K562 (cell line): ENCODE measurements at regions not wholly inside any gene's neighbourhood (a gene's known extent, or its start where the extent isn't known, plus 50 kb on each side); places are given as distances from the start of the nearest gene placed in this dataset.

Experiments used
- ARNT ChIP-seq, 2 experiments: fragments of 450-650 bp; IDR thresholded peaks; 2 replicates each; pipeline ENCODE4 v1.6.1; 2016; ENCODE audit warnings: mild to moderate bottlenecking in 1 of 2
- C11orf30 ChIP-seq: fragments of 450-650 bp; IDR thresholded peaks from 2 replicates; pipeline ENCODE4 v1.6.1; 2016; ENCODE audit warnings: low read depth, mild to moderate bottlenecking
- COPS2 ChIP-seq: fragments of 450-650 bp; conservative IDR thresholded peaks from 2 replicates; pipeline ENCODE4 v1.6.1; 2016; ENCODE audit warnings: mild to moderate bottlenecking, moderate library complexity
- HMG20B ChIP-seq: fragments of 250-450 bp; sonication (Bioruptor Pico); IDR thresholded peaks from 2 replicates; pipeline ENCODE4 v1.5.0; 2021; ENCODE audit warnings: mild to moderate bottlenecking
- HNRNPK ChIP-seq: fragments of 200-400 bp; formaldehyde crosslinking; IDR thresholded peaks from one replicate; pipeline ENCODE4 v1.6.1; 2018; ENCODE audit warnings: mild to moderate bottlenecking, low read depth, low read length; ENCODE audit not compliant: poor library complexity, severe bottlenecking
- HNRNPUL1 ChIP-seq: fragments of 200-400 bp; formaldehyde crosslinking; IDR thresholded peaks from 2 replicates; pipeline ENCODE4 v1.6.1; 2017; ENCODE audit warnings: low read length
- KAT8 ChIP-seq: fragments of 450-650 bp; IDR thresholded peaks from 2 replicates; pipeline ENCODE4 v1.6.1; 2016; ENCODE audit warnings: low read depth, mild to moderate bottlenecking
- L3MBTL2 ChIP-seq: fragments of 450-650 bp; IDR thresholded peaks from 2 replicates; pipeline ENCODE4 v1.6.1; 2016; ENCODE audit warnings: mild to moderate bottlenecking, moderate library complexity
- MTA3 ChIP-seq: fragments of 450-650 bp; formaldehyde crosslinking; IDR thresholded peaks from 2 replicates; pipeline ENCODE4 v1.6.1; 2017; ENCODE audit warnings: mild to moderate bottlenecking, borderline replicate concordance
- NFE2L1 ChIP-seq: fragments of 450-650 bp; IDR thresholded peaks from 2 replicates; pipeline ENCODE4 v1.6.1; 2016; ENCODE audit warnings: missing genetic modification characterization, low read depth, mild to moderate bottlenecking, missing compliant biosample characterization, moderate library complexity, borderline replicate concordance
- NR3C1 ChIP-seq: sonication (generic); formaldehyde crosslinking; IDR thresholded peaks from 2 replicates; pipeline ENCODE4 v1.8.1; 2022; ENCODE audit warnings: missing genetic modification reagents
- POLR2B ChIP-seq: fragments of 450-650 bp; IDR thresholded peaks from 2 replicates; pipeline ENCODE4 v1.6.1; 2018; ENCODE audit warnings: low read depth; ENCODE audit not compliant: partially characterized antibody
- POLR2G ChIP-seq: fragments of 200-400 bp; formaldehyde crosslinking; IDR thresholded peaks from 2 replicates; pipeline ENCODE4 v1.6.1; 2017; ENCODE audit warnings: low read depth, mild to moderate bottlenecking, antibody characterized with exemption, low read length, moderate library complexity
- RFX5 ChIP-seq: IDR thresholded peaks from 2 replicates; pipeline ENCODE4 v1.6.1; 2011; ENCODE audit warnings: low read depth, mild to moderate bottlenecking, improper control_type of control experiment, low read length
- SMAD2 ChIP-seq: fragments of 150-350 bp; IDR thresholded peaks from 2 replicates; pipeline ENCODE4 v1.6.1; 2014; ENCODE audit warnings: low read depth, mild to moderate bottlenecking, low read length
- SMARCB1 ChIP-seq: IDR thresholded peaks from 2 replicates; pipeline ENCODE4 v1.6.1; 2011; ENCODE audit warnings: improper control_type of control experiment, low read depth; ENCODE audit not compliant: insufficient read length
- ZNF217 ChIP-seq: sonication (generic); formaldehyde crosslinking; IDR thresholded peaks from 2 replicates; pipeline ENCODE4 v1.8.0; 2022; ENCODE audit warnings: mild to moderate bottlenecking, missing genetic modification reagents
- ZNF589 ChIP-seq: fragments of 200-800 bp; sonication (Bioruptor generic); IDR thresholded peaks from 2 replicates; pipeline ENCODE4 v1.6.1; 2016; ENCODE audit warnings: low read depth, missing genetic modification characterization, missing compliant biosample characterization
- TF ChIP-seq, protein P1 (sequence below): fragments of 200-600 bp; sonication (generic); IDR thresholded peaks from one replicate; pipeline ENCODE4 v1.6.1; 2012; ENCODE audit warnings: mild to moderate bottlenecking, low read depth, low read length, inconsistent platforms

DNA sequence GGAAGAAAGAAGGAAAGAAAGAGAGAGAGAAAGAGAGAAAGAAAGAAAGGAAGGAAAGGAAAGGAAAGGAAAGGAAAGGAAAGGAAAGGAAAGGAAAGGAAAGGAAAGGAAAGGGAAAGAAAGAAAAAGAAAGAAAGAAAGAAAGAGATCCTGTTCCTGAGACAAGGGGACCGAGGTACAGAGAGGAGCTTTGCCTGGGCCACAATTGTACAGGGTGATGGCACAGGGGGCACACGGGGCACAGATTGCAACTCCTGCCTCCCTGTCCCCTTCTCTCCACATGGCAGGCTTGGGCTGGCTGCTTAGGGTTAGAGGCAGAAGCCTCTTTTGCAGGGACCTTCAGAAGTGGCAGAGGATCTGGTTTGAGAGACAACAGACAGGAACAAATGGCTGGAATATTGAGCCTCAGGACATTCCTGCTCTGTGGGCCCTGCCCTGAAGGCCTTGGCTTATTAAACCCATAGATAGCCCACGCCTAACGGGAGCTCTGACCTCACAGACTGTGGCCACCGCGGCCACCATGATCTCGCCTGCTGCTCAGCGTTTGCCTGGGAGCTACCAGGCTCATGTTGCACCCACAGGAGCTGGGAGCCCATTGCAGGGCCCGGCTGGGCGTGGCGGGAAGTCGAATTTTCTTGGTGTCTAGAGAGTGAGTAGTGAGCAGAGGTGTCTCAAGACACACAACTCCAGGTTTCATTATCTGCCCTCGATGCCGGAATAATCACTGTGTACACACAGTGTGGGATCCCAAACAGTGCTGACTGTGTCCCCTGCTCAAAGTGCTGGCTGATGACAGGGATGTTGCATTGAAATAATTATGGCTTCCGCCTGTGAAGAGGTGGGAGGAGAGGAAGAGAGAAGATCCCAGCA lies 147.9 kb upstream of the NCOR2 start (continued):
- TF ChIP-seq, protein P1, sequence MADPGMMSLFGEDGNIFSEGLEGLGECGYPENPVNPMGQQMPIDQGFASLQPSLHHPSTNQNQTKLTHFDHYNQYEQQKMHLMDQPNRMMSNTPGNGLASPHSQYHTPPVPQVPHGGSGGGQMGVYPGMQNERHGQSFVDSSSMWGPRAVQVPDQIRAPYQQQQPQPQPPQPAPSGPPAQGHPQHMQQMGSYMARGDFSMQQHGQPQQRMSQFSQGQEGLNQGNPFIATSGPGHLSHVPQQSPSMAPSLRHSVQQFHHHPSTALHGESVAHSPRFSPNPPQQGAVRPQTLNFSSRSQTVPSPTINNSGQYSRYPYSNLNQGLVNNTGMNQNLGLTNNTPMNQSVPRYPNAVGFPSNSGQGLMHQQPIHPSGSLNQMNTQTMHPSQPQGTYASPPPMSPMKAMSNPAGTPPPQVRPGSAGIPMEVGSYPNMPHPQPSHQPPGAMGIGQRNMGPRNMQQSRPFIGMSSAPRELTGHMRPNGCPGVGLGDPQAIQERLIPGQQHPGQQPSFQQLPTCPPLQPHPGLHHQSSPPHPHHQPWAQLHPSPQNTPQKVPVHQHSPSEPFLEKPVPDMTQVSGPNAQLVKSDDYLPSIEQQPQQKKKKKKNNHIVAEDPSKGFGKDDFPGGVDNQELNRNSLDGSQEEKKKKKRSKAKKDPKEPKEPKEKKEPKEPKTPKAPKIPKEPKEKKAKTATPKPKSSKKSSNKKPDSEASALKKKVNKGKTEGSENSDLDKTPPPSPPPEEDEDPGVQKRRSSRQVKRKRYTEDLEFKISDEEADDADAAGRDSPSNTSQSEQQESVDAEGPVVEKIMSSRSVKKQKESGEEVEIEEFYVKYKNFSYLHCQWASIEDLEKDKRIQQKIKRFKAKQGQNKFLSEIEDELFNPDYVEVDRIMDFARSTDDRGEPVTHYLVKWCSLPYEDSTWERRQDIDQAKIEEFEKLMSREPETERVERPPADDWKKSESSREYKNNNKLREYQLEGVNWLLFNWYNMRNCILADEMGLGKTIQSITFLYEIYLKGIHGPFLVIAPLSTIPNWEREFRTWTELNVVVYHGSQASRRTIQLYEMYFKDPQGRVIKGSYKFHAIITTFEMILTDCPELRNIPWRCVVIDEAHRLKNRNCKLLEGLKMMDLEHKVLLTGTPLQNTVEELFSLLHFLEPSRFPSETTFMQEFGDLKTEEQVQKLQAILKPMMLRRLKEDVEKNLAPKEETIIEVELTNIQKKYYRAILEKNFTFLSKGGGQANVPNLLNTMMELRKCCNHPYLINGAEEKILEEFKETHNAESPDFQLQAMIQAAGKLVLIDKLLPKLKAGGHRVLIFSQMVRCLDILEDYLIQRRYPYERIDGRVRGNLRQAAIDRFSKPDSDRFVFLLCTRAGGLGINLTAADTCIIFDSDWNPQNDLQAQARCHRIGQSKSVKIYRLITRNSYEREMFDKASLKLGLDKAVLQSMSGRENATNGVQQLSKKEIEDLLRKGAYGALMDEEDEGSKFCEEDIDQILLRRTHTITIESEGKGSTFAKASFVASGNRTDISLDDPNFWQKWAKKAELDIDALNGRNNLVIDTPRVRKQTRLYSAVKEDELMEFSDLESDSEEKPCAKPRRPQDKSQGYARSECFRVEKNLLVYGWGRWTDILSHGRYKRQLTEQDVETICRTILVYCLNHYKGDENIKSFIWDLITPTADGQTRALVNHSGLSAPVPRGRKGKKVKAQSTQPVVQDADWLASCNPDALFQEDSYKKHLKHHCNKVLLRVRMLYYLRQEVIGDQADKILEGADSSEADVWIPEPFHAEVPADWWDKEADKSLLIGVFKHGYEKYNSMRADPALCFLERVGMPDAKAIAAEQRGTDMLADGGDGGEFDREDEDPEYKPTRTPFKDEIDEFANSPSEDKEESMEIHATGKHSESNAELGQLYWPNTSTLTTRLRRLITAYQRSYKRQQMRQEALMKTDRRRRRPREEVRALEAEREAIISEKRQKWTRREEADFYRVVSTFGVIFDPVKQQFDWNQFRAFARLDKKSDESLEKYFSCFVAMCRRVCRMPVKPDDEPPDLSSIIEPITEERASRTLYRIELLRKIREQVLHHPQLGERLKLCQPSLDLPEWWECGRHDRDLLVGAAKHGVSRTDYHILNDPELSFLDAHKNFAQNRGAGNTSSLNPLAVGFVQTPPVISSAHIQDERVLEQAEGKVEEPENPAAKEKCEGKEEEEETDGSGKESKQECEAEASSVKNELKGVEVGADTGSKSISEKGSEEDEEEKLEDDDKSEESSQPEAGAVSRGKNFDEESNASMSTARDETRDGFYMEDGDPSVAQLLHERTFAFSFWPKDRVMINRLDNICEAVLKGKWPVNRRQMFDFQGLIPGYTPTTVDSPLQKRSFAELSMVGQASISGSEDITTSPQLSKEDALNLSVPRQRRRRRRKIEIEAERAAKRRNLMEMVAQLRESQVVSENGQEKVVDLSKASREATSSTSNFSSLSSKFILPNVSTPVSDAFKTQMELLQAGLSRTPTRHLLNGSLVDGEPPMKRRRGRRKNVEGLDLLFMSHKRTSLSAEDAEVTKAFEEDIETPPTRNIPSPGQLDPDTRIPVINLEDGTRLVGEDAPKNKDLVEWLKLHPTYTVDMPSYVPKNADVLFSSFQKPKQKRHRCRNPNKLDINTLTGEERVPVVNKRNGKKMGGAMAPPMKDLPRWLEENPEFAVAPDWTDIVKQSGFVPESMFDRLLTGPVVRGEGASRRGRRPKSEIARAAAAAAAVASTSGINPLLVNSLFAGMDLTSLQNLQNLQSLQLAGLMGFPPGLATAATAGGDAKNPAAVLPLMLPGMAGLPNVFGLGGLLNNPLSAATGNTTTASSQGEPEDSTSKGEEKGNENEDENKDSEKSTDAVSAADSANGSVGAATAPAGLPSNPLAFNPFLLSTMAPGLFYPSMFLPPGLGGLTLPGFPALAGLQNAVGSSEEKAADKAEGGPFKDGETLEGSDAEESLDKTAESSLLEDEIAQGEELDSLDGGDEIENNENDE = no peak
- 0 out of 2 replicates have a peak, but pooled peaks have one; percentile 34 for TF ChIP-seq POLR2G
- no peak for TF ChIP-seq KAT8
- TF ChIP-seq NFE2L1 (tag) = no peak
- no peak for TF ChIP-seq NR3C1
- TF ChIP-seq ARNT (IDR thresholded peaks at IDR 0.05) = no peak; a peak in 1 of 4 replicates
- TF ChIP-seq HNRNPK = no peak
- TF ChIP-seq SMAD2 = no peak
- 0 out of 2 replicates have a peak, but pooled peaks have one; percentile 30 for TF ChIP-seq MTA3
- TF ChIP-seq L3MBTL2 = 0 out of 2 replicates have a peak, but pooled peaks have one; percentile 52
- TF ChIP-seq SMARCB1 = no peak
- TF ChIP-seq ZNF217 = no peak
- TF ChIP-seq RFX5 = no peak
- no peak for TF ChIP-seq POLR2B
- TF ChIP-seq ZNF589 (CRISPR knock-in tag) = 0 out of 2 replicates have a peak, but pooled peaks have one; percentile 32
- TF ChIP-seq HNRNPUL1 = no peak
- no peak for TF ChIP-seq HMG20B (CRISPR knock-in tag)
- TF ChIP-seq COPS2 = no peak
- TF ChIP-seq C11orf30 = no peak
